PC-9 (cell line): ENCODE measurements at regions not wholly inside any gene's neighbourhood (a gene's known extent, or its start where the extent isn't known, plus 50 kb on each side); places are given as distances from the start of the nearest gene placed in this dataset.

ENCODE experiments used
- BruUV-seq: library from RNA; stranded (reverse); fragments of 400-500 nt; replicated peaks from 2 replicates; lab custom pipeline; 2021; lab: Mats Ljungman, UMichigan
- CTCF ChIA-PET: fragments of 300-600 bp; sonication (Branson Sonifier 250); formaldehyde crosslinking; loops from one replicate; lab custom pipeline; 2022; ENCODE audit warnings: antibody characterized with exemption; lab: Charles Lee
- POLR2A ChIA-PET: fragments of 300-600 bp; sonication (Branson Sonifier 250); formaldehyde crosslinking; loops from one replicate; lab custom pipeline; 2022; ENCODE audit warnings: antibody characterized with exemption; ENCODE audit not compliant: unreplicated experiment; lab: Charles Lee
- DNase-seq, 2 experiments: peaks; one replicate each; pipeline versions ENCODE4 v3.0.0 to v3.0.0-alpha.2; 2015 to 2022; ENCODE audit warnings: mixed read lengths in 1 of 2
- H2AFZ ChIP-seq: fragments of 200-600 bp; sonication (generic); 2 replicates; pipeline ENCODE4 v1.8.1; 2017; ENCODE audit warnings: antibody characterized with exemption
- H3F3A ChIP-seq: fragments of 200-600 bp; sonication (generic); 2 replicates; pipeline ENCODE4 v1.8.1; 2017; ENCODE audit warnings: antibody characterized with exemption, mild to moderate bottlenecking, low read depth; ENCODE audit not compliant: insufficient read depth
- H3K27ac ChIP-seq: fragments of 200-600 bp; sonication (generic); 2 replicates; pipeline ENCODE4 v1.6.1; 2016; ENCODE audit warnings: mixed run types
- H3K27me3 ChIP-seq: fragments of 200-600 bp; sonication (generic); 2 replicates; pipeline ENCODE4 v1.6.1; 2016; ENCODE audit warnings: low read depth, mixed run types; ENCODE audit not compliant: insufficient read depth
- H3K36me3 ChIP-seq: fragments of 200-600 bp; sonication (generic); 2 replicates; pipeline ENCODE4 v1.6.1; 2016; ENCODE audit warnings: low read depth, mixed run types
- H3K4me1 ChIP-seq: fragments of 200-600 bp; sonication (generic); replicated peaks from 2 replicates; pipeline ENCODE4 v1.6.1; 2016; ENCODE audit warnings: mixed run types; ENCODE audit not compliant: insufficient read depth
- H3K4me2 ChIP-seq: fragments of 200-600 bp; sonication (generic); 2 replicates; pipeline ENCODE4 v1.6.1; 2017; ENCODE audit warnings: mixed run types
- H3K4me3 ChIP-seq: fragments of 200-600 bp; sonication (generic); 2 replicates; pipeline ENCODE4 v1.6.1; 2016; ENCODE audit warnings: mixed run types
- H3K79me2 ChIP-seq: fragments of 200-600 bp; sonication (generic); 2 replicates; pipeline ENCODE4 v1.6.1; 2017; ENCODE audit warnings: low read depth, mixed run types
- H3K9me2 ChIP-seq: fragments of 200-600 bp; sonication (generic); 2 replicates; pipeline ENCODE4 v1.8.1; 2017; ENCODE audit warnings: mild to moderate bottlenecking; ENCODE audit not compliant: insufficient read depth
- H3K9me3 ChIP-seq: fragments of 200-600 bp; sonication (generic); 2 replicates; pipeline ENCODE4 v1.8.1; 2016; ENCODE audit warnings: low read depth; ENCODE audit not compliant: insufficient read depth
- H4K20me1 ChIP-seq: fragments of 200-600 bp; sonication (generic); 2 replicates; pipeline ENCODE4 v1.8.1; 2017; ENCODE audit not compliant: insufficient read depth
- EZH2 ChIP-seq: fragments of 200-600 bp; sonication (generic); IDR thresholded peaks from 2 replicates; pipeline ENCODE4 v1.8.0; 2017; ENCODE audit warnings: antibody characterized with exemption, low read depth
- intact Hi-C: fragments of 100-400 bp; cut with micrococcal nuclease; formaldehyde crosslinking; loops from one replicate; pipeline ENCODE4 v1.10.0; 2022; ENCODE audit not compliant: unreplicated experiment
- TF ChIP-seq, protein P1 (sequence below): fragments of 200-600 bp; sonication (generic); conservative IDR thresholded peaks from 2 replicates; pipeline ENCODE4 v1.6.1; 2017; ENCODE audit warnings: mixed run types, antibody characterized with exemption, mild to moderate bottlenecking, moderate library complexity

DNA sequence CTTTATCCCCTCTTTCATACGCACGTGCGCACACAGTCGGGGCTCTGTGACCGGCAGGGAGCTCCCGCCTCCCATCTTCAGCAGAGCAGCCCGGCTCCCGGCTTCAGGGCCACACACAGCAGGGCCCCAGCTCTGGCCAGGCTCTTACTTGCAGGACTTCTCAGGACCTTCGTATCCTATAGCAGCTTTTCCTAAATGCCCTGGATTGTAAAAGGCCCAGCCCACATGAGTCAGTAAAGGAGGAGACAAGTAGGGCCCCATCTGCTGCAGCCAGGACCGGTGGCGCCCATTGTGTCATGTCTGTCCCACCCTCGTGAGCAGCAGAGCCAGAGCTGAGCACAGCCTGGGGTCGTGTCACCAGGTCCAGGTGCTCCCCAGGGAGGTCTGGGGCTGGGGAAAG is 107.6 kb upstream of the VSTM2B start:
- no peaks in the 10 kb centered on the region for H3K9me3 ChIP-seq
- H3K36me3 ChIP-seq, result no peaks in the 10 kb centered on the region
- no peaks in the 10 kb centered on the region for H4K20me1 ChIP-seq
- H3K4me2 ChIP-seq, result no peak overlapping the region
- no peaks in the 10 kb centered on the region for H3K9me2 ChIP-seq
- no peak for DNase-seq
- no peak for TF ChIP-seq EZH2
- TF ChIP-seq, protein P1, sequence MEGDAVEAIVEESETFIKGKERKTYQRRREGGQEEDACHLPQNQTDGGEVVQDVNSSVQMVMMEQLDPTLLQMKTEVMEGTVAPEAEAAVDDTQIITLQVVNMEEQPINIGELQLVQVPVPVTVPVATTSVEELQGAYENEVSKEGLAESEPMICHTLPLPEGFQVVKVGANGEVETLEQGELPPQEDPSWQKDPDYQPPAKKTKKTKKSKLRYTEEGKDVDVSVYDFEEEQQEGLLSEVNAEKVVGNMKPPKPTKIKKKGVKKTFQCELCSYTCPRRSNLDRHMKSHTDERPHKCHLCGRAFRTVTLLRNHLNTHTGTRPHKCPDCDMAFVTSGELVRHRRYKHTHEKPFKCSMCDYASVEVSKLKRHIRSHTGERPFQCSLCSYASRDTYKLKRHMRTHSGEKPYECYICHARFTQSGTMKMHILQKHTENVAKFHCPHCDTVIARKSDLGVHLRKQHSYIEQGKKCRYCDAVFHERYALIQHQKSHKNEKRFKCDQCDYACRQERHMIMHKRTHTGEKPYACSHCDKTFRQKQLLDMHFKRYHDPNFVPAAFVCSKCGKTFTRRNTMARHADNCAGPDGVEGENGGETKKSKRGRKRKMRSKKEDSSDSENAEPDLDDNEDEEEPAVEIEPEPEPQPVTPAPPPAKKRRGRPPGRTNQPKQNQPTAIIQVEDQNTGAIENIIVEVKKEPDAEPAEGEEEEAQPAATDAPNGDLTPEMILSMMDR, result no peak
- BruUV-seq, result no TSS peak
- H3F3A ChIP-seq, result no peaks in the 10 kb centered on the region
- POLR2A ChIA-PET, result no interaction called here
- H3K27ac ChIP-seq, result no peak overlapping the region
- no peak overlapping the region for H2AFZ ChIP-seq
- no peaks in the 10 kb centered on the region for H3K4me1 ChIP-seq
- H3K27me3 ChIP-seq, result peaks cover 70% of the 10 kb centered on the region
- no peaks in the 10 kb centered on the region for H3K79me2 ChIP-seq
- H3K4me3 ChIP-seq, result no peak overlapping the region
- CTCF ChIA-PET, result no interaction called here
- intact Hi-C loops, result no loop called here

DNA sequence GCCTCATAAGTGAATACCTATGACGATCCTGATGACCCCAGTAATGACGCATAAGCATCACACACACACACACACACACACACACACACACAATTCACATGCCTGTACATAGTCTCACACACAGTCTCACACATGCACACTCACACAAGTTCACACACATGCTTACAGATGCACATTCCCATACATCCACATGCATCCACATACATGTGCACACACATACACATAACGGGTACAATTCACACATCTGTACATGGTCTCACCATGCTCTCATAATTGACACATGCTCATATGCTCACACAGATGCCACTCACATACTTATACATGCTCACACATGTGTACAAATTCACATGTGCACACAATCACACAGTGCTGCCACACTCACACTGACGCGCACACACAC is 105.7 kb upstream of the VSTM2B start:
- ChIA-PET CTCF (no interaction called here), POLR2A (no interaction called here)
- Histone ChIP-seq H3K27me3 (peaks cover 64% of the 10 kb centered on the region), H3K4me3 (no peak overlapping the region), H3K36me3 (no peaks in the 10 kb centered on the region), H4K20me1 (no peaks in the 10 kb centered on the region), H3F3A (no peaks in the 10 kb centered on the region), H3K79me2 (no peaks in the 10 kb centered on the region), H3K9me3 (no peaks in the 10 kb centered on the region), H3K4me2 (no peak overlapping the region), H3K27ac (no peak overlapping the region), H3K9me2 (no peaks in the 10 kb centered on the region), H2AFZ (no peak overlapping the region), H3K4me1 (no peaks in the 10 kb centered on the region)
- intact Hi-C loops, result no loop called here
- BruUV-seq, result no TSS peak
- TF ChIP-seq, protein P1, result no peak
- TF ChIP-seq EZH2, result no peak
- DNase-seq, result no peak

DNA sequence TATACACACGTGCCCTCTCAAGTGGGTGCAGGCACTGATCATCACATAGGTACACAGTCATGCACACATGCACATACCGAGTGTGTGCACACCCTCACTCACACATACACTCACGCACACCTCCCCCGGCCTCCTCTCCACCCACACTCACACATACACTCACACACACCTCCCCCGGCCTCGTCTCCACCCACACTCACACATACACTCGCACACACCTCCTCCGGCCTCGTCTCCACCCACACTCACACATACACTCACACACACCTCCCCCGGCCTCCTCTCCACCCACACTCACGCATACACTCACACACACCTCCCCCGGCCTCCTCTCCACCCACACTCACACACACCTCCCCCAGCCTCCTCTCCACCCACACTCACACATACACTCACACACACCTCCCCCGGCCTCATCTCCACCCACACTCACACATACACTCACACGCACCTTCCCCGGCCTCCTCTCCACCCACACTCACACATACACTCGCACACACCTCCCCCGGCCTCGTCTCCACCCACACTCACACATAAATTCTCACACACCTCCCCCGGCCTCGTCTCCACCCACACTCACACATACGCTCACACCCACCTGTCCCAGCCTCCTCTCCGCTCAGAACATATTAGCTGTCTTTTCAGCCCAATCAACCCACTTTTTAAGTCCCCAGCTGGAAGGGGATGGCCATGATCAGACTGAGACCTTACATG is 105.2 kb upstream of the VSTM2B start:
- TF ChIP-seq, protein P1, result no peak
- BruUV-seq, result no TSS peak
- H2AFZ ChIP-seq, result no peak overlapping the region
- H3K4me3 ChIP-seq, result no peak overlapping the region
- no peak overlapping the region for H3K27ac ChIP-seq
- no peak for DNase-seq
- H3K4me1 ChIP-seq, result no peaks in the 10 kb centered on the region
- peaks cover 64% of the 10 kb centered on the region for H3K27me3 ChIP-seq
- H3K9me2 ChIP-seq, result no peaks in the 10 kb centered on the region
- no peaks in the 10 kb centered on the region for H3K36me3 ChIP-seq
- CTCF ChIA-PET, result no interaction called here
- H3K9me3 ChIP-seq, result no peaks in the 10 kb centered on the region
- H3K79me2 ChIP-seq, result no peaks in the 10 kb centered on the region
- intact Hi-C loops, result no loop called here
- H4K20me1 ChIP-seq, result no peaks in the 10 kb centered on the region
- no peaks in the 10 kb centered on the region for H3F3A ChIP-seq
- H3K4me2 ChIP-seq, result no peak overlapping the region
- POLR2A ChIA-PET, result no interaction called here
